ENCODE measurements at regions not wholly inside any gene's neighbourhood (a gene's known extent, or its start where the extent isn't known, plus 50 kb on each side); places are given as distances from the start of the nearest gene placed in this dataset.
A peak's percentile ranks its signal among the peaks of the same experiment; 100 is the strongest.

- no peak for DNase-seq (ENCODE audit: extremely low read depth, low read depth, low spot score)
Measured at GRCh38 chr12:93173178-93173957, 204.4 kb upstream of the NUDT4 start.

GRCh38 chr12:93174048-93174447 lies 203.7 kb upstream of the NUDT4 start:
- DNase-seq (ENCODE audit: extremely low read depth, low read depth, low spot score) = no peak

GRCh38 chr12:93174473-93174872 lies 203.3 kb upstream of the NUDT4 start:
- no peak for DNase-seq (ENCODE audit: extremely low read depth, low read depth, low spot score)

DNA sequence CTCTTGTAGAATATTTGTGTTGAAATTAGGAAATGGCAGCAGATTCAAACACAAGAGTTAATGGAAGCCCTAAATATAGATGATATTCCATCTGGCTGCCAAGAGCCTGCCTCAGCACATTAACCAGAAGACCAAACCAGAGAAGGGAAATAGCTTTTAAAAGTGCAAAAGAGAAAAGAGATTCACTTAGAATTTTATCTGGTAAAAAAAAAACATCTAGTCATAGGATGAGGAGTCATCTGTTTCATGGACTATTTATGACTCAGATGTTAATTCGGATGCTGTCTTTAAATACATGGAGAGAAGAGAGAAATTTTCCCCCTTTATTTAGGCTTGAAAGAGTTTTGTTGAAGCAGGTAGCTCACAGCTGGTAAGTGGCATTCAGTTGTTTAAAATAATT lies 201.6 kb upstream of the NUDT4 start:
- DNase-seq (ENCODE audit: extremely low read depth, low read depth, low spot score) = no peak

- DNase-seq (ENCODE audit: extremely low read depth, low read depth, low spot score) = no peak
Measured at GRCh38 chr12:93176610-93177126, 201.1 kb upstream of the NUDT4 start.

DNA sequence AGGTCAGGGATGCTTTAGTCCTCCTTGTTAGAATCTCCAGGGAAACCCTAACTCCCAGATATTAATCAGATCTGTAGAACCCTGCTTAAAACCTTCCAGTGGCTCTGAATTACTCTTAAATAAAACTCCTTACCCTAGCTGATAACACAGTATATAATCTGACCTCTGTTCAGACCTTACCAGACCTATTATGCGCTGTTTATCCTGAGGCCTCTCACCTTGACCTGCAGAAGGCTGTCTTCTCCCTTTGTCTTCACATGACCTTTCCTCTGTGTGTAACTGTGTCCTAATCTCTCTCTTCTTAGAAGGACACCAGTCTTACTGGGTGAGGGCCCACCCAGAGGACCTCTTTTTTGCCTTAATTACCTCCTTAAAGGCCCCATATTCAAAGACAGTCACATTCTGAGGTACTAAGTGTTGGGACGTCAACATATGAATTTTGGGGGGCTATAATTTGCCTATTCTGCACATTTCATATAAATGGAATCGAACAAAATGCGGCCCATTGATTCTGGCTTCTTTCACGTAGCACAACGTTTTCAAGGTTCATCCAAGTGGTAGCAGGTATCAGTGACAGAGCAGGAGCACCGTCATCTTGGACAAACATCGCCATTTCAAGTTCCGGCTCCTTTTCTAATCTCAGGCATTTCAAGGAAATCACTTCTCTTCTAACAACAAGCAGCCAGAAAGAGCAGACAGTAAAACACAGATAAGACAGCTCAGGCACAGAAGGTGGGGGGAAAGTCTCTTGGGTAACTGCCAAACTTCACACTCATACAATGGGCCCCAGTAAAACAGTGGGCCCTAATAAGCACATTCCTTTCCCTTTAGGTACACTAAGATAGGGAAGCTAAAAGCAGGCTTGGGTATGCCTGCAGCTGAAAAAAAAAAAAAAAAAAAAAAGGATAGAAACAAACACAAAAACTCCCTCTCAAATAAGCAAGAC lies 200.2 kb upstream of the NUDT4 start:
- peak; percentile 23 for DNase-seq (ENCODE audit: extremely low read depth, low read depth, low spot score)

DNA sequence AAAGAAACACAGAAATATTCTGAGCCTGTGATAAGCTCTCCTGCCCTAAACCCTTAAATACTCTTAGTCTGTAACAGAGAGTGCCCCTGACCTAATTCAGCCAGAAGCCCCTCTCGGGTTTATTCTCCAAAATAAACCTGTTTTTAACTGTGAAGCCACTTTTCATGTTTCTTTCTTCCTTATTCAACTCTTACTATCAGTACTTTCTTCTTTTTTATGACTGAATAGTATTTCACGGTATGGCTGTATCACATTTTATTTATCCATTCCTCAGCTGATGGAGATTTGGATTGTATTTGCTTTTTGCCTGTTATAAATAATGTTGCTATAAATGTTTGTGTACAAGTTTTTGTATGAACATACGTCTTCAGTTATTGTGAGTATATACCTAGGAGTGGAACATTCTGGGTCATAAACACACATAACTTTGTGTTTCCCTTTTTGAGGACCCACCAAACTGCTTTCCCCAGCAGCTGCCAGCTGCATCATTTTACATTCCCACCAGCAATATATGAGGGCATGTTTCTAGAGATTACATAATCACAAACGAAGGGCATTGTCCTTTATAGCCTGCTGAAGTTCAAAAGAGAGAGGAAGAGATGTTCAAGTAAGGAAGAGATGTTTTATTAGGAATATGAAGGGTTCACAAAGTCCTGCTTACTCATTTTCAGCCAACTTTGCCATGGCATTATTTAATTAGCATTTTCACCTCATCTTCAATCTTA lies 199.4 kb upstream of the NUDT4 start:
- no peak for DNase-seq (ENCODE audit: extremely low read depth, low read depth, low spot score)

DNA sequence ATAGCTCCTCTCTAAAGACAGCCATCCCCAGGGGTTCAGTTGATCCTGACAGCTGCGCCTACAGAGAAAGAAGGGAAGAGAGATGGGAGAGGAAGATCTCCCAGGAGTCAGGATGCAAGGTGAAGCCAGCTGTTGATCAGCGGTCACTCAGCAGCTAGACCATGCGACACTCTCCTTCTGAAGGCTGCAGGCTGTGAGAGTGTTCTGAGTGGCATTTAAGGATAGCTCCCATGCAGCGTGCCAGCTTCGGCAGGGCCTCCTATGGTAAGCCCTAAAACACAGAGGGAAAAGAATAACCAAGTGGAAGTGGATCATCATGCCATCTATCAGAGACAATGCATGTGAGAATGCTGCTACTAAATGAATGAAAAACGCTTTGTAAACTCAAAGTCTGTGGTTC lies 197.9 kb upstream of the NUDT4 start:
- DNase-seq (ENCODE audit: extremely low read depth, low read depth, low spot score) = no peak

DNA sequence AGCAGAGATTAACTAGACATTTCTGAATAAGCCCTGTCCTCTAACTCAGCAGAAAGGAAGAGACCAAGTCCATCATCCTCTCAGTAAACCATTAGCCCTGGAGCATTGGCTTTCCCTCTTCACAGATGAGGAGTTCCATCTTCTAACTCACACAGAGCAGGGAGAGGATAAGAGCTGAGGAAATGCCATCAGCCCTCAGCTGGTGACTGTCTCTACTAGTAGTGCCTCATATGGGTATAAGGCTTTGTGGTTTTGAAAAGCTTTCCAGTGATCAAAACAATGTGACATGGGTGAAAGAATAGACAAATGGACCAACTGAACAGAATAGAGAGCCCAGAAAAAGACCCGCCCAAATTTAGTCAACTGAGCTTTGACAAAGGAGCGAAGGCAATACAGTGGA lies 197.2 kb upstream of the NUDT4 start:
- no peak for DNase-seq (ENCODE audit: extremely low read depth, low read depth, low spot score)

DNA sequence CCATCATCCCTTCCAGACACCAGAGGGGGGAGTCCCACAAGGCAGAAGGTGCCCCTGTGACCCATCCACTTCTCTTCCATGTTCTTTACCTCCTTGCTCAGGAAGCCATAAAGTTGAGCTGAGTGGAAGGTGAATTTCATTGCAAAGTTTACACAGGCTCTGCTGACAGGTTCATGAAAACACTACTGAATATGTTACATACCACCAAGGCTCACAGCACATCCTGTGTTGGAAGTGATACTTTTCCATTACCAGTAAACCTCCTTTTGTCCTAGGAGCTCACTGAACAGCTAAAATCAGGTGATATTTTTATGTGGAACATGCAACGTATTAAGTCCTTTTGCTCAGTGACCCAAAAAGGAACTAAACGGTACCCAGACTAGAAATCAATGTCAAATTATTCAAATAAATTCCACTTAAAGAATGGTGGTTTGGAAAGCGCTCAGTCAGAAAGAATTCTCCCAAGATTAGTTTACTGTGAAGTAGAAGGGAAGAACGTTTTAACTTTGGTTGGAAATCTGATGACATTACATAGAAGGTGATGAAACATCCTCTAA lies 196.2 kb upstream of the NUDT4 start:
- DNase-seq (ENCODE audit: extremely low read depth, low read depth, low spot score) = no peak

- no peak for DNase-seq (ENCODE audit: extremely low read depth, low read depth, low spot score)
Measured at GRCh38 chr12:93183940-93184671, 193.6 kb upstream of the NUDT4 start.

DNA sequence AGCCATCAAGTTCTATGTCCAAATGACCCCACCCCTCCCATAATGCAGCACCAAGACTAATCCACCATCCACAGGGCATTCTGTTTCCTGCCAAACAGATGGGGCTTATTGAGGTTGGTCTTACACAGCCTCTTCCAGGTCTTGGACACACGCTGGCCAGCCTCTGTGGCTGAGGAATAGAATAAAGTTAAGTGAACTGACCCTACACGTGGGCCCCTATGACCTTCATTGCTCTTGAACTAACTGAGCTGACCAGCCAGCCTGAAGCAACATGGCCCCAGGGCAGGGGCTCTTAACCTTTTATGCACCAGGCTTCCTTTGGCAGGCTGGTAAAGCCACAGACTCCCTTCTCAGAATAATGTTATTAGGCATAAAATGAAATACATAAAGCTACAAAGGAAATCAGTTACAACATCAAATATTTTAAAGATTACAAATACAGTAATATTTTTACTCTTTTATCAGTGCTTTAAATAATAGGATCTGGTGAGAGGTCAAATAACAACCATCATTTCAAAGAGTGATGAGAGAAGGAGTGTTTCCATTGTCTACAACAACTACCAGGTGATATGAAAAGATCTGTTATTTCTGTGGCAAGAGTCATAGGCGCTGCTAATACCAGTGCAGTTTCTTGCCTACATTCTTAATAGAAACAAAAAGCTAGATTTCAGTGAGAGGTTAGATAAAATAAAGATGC lies 192.9 kb upstream of the NUDT4 start:
- DNase-seq (ENCODE audit: extremely low read depth, low read depth, low spot score) = no peak

DNA sequence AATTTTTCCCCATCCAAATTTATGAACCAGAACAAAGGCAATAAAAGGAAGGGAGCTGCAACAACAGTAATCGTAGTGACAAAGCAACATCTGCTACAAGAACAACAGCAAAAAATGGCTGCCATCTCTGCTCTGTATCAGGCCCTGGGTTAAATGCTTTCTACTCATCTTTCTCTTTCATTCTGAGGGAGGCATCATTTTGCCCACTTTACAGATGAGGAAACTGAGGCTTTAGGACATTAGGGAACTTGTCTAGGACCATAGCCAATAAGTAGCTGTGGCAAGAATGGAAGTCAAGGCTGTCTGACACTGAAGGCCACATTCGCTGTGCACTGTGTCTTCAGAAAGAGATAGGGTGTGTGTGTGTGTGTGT lies 192.4 kb upstream of the NUDT4 start:
- DNase-seq (ENCODE audit: extremely low read depth, low read depth, low spot score) = no peak

- DNase-seq (ENCODE audit: extremely low read depth, low read depth, low spot score) = no peak
Measured at GRCh38 chr12:93186131-93186530, 191.6 kb upstream of the NUDT4 start.

DNA sequence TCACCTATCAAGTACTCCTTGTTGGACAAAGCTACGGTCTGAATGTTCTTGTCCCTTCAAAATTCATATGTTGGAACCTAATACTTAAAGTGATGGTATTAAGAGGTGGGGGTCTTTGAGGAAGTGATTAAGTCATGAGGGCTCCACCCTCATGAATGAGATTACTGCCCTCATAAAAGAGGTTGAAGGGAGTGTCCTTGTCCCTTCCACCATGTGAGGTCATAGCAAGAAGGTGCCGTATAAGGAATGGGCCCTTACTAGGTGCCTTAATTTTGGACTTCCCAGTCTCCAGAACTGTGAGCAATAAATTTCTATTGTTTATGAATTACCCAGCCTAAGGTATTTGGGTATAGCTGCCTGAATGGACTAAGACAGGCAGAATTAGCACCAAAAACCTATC lies 191.1 kb upstream of the NUDT4 start:
- no peak for DNase-seq (ENCODE audit: extremely low read depth, low read depth, low spot score)

DNA sequence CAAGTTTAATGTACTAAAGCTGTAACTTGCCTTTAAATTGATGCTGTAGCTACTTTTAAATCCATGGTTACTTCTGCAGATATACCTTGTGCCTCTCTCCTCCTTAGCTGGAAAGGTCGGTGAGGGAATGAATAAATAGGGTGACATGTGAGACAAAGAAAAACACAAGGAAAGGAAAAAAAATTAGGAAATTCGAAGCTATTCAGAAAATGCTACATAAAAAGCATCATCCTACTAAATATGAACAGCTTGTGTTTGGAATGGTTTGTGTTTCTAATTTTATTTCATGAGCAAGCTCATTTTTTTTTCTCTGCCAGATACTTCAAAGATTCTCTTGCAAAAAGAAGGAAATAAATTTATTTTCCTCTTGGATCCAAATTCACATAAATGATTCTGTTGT lies 186.3 kb upstream of the NUDT4 start:
- no peak for DNase-seq (ENCODE audit: extremely low read depth, low read depth, low spot score)

DNA sequence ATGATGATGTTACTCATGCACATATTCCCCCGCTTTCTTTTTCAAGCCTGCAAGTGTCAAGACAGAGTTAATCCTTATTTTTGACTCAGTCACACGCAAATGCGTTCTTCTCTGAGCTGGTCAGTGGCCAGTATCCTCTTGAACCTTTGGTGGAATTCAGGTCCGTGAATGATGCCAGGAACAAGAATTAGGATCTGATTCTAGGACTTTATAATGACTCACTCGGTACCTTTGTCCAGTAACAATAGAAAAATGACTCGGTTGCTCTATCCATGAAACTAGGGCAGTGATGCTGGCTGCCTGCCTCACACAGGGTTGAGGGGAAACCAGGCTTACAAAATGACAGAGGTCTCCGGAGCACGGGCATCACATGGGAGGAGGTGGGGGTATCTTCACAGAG lies 185.8 kb upstream of the NUDT4 start:
- no peak for DNase-seq (ENCODE audit: extremely low read depth, low read depth, low spot score)

DNA sequence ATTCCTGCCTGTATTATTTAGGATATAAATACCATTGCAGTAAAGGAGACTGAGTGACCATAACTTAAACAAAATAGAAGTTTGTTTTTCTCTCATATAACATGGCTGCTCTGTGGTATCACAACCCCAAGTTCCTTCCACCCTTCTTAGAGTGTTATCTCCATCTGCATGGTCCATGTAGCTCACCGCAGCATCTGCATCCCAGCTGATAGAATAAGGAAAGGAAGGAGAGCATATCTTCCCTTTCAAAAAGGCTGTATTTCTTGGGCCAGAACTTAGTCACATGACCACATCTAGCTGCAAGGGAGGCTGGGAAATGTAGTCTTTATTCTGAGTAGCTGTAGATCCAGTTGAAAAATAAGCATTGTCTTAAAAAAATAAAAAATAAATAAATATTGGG lies 184.8 kb upstream of the NUDT4 start:
- DNase-seq (ENCODE audit: extremely low read depth, low read depth, low spot score) = no peak

- no peak for DNase-seq (ENCODE audit: extremely low read depth, low read depth, low spot score)
Measured at GRCh38 chr12:93195511-93195910, 182.2 kb upstream of the NUDT4 start.
